ENCODE measurements at regions not wholly inside any gene's neighbourhood (a gene's known extent, or its start where the extent isn't known, plus 50 kb on each side); places are given as distances from the start of the nearest gene placed in this dataset.

GRCh38 chr4:13180701-13181100 is 303.4 kb downstream of the RAB28 start:
- no peak for DNase-seq

DNA sequence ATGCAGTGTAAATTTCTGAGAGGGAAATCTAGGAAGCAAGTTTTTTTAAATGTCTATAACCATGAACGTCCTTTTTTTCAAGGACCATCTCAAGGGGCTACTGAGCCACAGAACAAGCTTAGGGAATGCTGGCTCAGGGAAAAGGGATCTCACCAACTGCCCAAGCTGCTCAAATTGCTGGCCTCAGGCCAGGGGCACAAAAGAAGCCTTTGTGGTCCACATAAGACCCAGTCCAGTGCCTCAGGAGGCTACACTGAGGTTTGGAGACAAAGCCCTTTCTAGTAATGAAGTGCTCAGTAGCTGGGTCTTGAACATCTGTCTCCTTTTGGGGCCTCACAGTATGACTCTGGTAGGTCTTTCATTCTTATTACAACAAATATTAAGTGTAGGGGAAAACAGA is 305.5 kb downstream of the RAB28 start:
- DNase-seq, result no peak

GRCh38 chr4:13176741-13177142 is 307.4 kb downstream of the RAB28 start:
- no peak for DNase-seq

DNA sequence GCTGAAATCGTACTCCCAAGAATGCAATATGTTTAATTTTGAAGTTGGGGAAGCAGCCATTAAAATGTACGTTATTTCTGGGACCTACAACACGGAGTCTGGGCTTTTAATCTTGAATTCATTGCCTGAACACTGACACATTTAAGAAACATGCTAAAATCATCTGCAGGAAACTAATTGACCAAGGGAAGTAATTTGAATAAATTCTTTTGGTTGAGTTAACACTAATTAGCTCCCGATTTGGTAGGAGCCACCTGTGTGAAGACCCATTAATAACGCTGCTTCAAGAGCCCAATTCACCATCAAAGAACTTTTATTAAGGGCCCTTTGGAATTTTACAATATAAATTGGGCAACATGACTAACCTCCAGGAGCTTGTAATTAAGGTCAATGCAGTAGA is 309.2 kb downstream of the RAB28 start:
- DNase-seq, result no peak

DNA sequence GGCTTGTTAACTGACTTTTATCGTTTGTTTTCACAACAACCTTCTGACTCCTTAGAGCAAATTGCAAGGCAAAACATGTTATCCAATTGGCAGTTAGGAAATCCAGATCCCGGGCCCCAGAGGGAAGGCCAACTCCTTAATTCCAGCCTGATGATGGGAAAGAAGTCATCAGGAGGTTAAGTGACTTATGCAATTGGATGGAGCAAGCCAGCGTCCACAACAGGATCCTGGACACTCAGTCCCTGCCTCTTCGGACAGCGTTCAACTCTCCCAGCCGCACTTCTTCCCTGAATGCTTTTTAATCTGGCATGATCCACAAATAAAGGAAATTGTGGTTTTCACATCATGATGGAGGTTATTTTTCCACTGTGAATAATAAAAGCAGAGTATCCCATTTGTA is 310.1 kb downstream of the RAB28 start:
- no peak for DNase-seq

DNA sequence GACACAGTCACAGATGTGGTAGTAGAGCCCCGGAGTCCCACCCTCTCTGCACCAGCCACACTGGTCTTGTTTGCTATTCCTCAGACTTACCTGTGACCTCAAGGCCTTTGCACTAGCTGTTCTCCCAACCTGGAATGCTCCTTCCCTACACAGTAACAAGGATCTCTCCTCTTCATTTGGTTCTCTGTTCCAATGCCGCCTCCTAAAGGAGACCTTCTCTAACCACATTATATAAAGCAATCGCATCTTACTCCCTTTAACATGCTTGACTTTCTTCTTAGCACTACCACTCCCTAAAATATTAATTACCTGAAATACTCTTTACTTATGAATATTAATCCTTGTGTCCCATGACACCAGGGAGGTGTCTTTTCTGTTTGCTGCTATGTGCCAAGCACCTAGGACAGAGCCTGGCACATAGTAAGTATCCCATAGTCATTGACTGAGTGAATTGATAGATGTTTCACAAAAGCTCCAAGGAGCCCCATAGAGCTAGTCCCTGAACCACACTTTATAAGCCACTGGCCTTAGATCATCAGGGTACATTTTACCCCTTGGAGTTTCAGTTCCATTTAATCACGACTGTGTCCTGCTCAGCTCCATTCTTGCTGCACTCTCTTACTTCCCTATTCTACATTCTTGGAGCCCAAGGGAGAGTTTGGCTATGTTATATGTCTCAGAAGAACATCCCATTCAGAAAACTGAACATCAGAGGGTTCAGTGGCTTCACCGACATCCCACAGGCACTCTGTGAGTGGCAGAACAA is 312.7 kb downstream of the RAB28 start:
- DNase-seq, result no peak

DNA sequence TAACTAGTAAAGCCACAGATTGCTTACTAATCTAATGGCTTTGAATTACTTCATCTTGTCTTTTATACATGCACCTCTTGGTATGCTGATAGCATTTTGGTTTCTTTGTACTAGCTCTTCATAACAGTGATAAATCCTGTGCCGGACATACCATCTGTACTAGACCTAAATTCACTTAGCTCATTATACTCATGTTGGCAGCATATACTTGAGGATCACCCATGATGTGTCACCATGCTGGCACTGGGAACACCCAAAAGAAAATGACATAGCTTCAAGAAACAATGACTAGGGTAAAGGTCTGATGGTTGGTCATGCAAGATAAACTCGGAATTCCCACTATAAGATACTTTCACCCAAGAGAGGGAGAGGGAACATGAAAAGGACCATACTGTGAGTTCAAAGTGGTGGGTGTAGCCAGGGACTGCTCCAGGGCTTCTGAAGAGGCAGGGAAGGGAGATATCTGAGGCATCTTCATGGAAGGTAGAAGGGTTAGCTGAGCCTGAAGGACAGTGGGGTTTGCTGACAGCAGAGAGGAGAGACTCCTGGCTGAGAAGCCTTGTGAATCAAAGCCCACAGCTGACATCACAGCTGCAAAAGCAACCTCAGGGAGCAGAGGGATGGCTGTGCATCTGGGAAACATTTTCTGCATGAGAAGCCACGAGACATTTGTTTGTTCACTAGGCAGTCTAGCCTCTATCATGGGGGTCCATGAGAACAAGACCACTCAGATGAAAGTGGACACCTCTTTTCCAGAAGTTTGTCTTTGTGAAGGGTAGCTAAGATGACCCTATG is 314.2 kb downstream of the RAB28 start:
- no peak for DNase-seq

DNA sequence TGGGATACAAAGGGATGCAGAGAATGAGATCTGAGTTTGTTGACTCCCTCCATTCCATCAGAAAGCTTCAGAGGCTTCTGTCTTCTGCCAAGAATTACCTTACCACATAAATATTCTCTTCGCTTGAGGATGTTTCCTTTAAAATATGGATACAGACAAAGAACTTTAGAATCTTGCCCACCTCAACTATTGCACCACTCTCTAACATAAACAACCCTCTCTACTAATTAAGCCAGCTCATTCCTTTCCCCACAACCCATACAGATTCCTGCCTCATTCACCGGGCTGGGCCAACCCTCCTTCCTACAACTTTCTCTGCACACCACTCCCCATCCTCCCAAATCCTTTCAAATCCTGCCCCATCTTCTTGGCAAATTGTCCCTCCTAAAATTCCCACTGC is 315.8 kb downstream of the RAB28 start:
- DNase-seq, result no peak

DNA sequence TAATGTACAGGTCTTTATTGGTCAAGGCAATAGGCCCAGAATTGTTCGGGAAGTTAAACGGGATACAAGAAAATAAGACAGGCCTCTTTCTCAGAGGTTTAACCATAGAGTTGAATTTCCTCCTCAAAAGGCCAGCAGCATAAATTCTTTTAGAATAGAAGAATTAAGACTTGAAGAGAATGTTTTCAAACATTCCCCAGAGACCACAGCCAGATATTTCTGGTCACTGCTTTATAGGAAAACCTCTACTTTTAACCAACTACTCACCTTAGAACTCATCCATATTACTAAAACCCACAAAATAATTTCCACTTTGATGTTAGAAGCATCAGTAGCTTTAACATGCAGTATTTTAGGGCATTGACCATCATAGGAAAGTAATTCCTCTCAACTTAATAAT is 317.9 kb downstream of the RAB28 start:
- DNase-seq, result no peak

GRCh38 chr4:13164783-13165331 is 319.3 kb downstream of the RAB28 start:
- DNase-seq, result no peak

- DNase-seq, result no peak
These were observed 321.3 kb downstream of the RAB28 start for GRCh38 chr4:13162886-13163285.

- no peak for DNase-seq
These were observed 323.2 kb downstream of the RAB28 start for GRCh38 chr4:13160920-13161319.

DNA sequence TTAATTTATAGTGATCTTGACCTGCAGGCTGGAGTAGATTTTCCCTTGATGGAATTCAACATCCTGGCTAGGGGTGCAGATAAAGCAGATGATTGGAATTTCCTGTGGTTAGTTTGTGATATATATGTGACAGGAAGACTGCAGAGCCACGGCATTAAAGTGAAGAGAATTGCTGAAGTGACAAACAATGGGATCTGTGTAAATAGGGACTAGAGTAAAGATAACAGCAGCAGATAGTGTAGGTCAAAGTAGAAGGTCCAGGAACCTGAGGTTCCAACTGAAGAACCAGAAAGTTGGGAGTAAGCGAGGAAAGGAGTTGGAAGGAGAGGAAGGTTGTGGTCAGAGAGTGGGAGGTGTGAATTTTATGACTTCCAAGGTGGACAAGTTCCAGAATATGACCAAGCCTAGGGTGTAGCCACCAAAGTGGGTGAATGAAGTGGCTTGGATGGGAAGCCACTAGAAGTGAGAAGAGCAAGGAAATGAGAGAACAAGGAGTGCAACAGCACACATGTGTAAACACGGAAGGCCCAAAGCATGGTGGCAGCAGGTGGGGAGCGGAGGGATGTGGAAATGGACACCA is 325.0 kb downstream of the RAB28 start:
- DNase-seq, result no peak

GRCh38 chr4:13151194-13151593 is 332.9 kb downstream of the RAB28 start:
- DNase-seq, result no peak

GRCh38 chr4:13143222-13144070 is 340.7 kb downstream of the RAB28 start:
- no peak for DNase-seq

- DNase-seq, result no peak
These were observed 341.4 kb downstream of the RAB28 start for GRCh38 chr4:13142726-13143125.

DNA sequence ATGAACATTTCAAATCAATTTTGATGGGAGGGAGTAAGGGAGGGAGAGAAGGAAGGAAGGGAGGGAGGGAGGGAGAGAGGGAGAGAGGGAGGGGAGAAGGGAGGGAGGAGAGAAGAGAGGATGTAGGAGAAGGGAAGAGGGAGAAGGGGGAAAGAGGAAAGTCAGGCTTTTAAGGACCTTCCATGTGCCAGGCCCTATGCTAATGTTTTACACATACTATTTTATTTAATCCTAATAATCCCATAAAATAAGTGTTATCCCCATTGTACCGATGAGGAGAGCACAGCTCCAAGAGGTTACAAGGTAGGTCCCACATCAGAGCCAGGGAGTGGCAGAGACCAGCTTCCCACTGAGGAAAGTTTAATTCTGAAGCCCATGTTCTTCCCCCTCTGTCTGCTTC is 341.9 kb downstream of the RAB28 start:
- no peak for DNase-seq

- no peak for DNase-seq
These were observed 346.8 kb downstream of the RAB28 start for GRCh38 chr4:13137390-13137789.

- DNase-seq, result no peak
These were observed 350.4 kb downstream of the RAB28 start for GRCh38 chr4:13133700-13134099.

DNA sequence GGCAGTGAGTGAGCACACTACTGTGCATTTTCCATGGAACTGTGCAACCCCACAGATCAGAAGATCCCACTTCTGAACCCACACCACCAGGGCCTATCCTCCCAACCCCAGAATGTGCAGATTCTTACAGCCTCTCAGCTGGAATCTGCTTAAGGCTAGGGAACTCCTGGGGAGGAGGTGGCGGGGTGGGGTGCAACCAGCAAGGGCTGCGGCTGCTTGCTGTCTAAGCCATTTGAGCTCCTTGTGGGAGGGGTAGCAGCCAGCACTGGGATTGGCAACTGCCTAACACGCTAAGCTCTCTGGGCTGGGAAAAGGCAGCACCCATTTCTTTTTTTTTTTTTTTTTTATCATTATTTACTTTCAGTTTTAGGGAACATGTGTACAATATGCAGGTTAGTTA is 353.3 kb downstream of the RAB28 start:
- no peak for DNase-seq

- DNase-seq, result no peak
These were observed 355.0 kb downstream of the RAB28 start for GRCh38 chr4:13129095-13129494.

- DNase-seq, result no peak
These were observed 356.9 kb downstream of the RAB28 start for GRCh38 chr4:13126976-13127910.
